ENCODE measurements at regions not wholly inside any gene's neighbourhood (a gene's known extent, or its start where the extent isn't known, plus 50 kb on each side); places are given as distances from the start of the nearest gene placed in this dataset.

DNA sequence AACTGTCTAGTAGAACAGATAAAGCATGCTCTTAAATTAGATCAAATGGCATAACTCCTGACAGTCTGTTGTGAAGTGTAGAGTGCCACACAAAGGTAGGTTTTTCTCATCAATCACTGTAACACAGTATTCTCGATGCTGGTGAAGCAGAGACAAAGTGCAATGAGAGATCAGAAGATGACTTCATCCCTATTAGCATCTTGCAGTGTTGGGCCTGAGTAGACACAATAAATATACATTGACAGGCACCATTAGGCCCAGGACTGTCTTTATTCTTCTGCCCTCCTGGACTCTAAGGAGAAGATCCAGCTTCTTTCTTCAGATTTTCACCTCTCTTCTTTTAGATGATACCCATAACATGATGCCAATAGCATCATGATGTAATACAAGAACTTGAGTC lies 478.0 kb upstream of the TENM4 start:
- DNase-seq (ENCODE audit: low read depth), result no peak
- H3K4me3 ChIP-seq (ENCODE audit: low read length), result no peak overlapping the region
- no peak for TF ChIP-seq CTCF (conservative IDR thresholded peaks at IDR 0.05; ENCODE audit: low read length)

GRCh38 chr11:79906164-79906563 lies 465.3 kb upstream of the TENM4 start:
- DNase-seq (ENCODE audit: low read depth), result no peak
- no peak for TF ChIP-seq CTCF (conservative IDR thresholded peaks at IDR 0.05; ENCODE audit: low read length)
- H3K4me3 ChIP-seq (ENCODE audit: low read length), result no peak overlapping the region

DNA sequence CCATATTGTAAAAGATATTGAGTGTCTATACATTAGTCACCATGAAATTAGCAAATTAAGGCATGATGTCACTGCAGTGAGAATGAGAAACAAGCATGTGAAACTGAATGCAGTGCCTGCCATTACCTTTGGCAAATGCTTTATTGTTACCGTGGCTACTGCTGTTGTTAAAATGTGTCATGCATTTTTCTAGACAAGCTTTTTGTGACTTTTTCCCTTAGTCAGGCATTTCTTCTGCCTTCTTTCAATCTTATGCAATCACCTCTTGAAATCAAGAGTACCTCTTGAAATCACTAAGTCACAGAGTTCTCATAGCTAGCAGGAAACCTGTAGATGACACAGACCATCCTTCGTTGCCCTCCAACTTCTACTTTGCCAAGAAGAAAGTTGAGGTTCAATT lies 461.7 kb upstream of the TENM4 start:
- DNase-seq (ENCODE audit: low read depth), result no peak
- no peak for TF ChIP-seq CTCF (conservative IDR thresholded peaks at IDR 0.05; ENCODE audit: low read length)
- no peak overlapping the region for H3K4me3 ChIP-seq (ENCODE audit: low read length)

DNA sequence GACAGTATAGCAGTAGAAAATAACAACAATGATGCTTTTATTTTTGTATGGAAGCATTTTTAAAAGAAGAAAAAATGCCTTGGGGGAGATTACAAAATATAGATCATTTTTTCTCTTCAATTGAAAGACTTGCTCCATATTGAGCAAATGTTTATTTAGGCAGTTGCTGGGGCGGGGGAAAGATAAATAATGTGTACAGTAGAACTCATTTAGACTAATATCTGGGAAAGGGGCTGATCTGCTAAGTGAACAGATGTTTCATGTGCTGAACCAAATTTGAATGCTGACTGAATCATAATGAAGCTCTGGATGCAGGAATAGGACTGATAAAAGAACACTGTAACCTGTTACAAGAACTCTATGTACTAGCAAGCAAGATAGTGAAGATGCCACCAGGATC lies 457.1 kb upstream of the TENM4 start:
- no peak overlapping the region for H3K4me3 ChIP-seq (ENCODE audit: low read length)
- TF ChIP-seq CTCF (conservative IDR thresholded peaks at IDR 0.05; ENCODE audit: low read length), result no peak
- no peak for DNase-seq (ENCODE audit: low read depth)

- no peak overlapping the region for H3K4me3 ChIP-seq (ENCODE audit: low read length)
- no peak for DNase-seq (ENCODE audit: low read depth)
- TF ChIP-seq CTCF (conservative IDR thresholded peaks at IDR 0.05; ENCODE audit: low read length), result no peak
Measured at GRCh38 chr11:79896258-79896657, 455.4 kb upstream of the TENM4 start.

GRCh38 chr11:79894111-79894510 lies 453.3 kb upstream of the TENM4 start:
- no peak overlapping the region for H3K4me3 ChIP-seq (ENCODE audit: low read length)
- DNase-seq (ENCODE audit: low read depth), result no peak
- TF ChIP-seq CTCF (conservative IDR thresholded peaks at IDR 0.05; ENCODE audit: low read length), result no peak

GRCh38 chr11:79890272-79890671 lies 449.4 kb upstream of the TENM4 start:
- no peak for DNase-seq (ENCODE audit: low read depth)
- H3K4me3 ChIP-seq (ENCODE audit: low read length), result no peak overlapping the region
- TF ChIP-seq CTCF (conservative IDR thresholded peaks at IDR 0.05; ENCODE audit: low read length), result no peak
